Brain microvascular endothelial cell (primary cell): ENCODE measurements at regions not wholly inside any gene's neighbourhood (a gene's known extent, or its start where the extent isn't known, plus 50 kb on each side); places are given as distances from the start of the nearest gene placed in this dataset.

Source experiments
- DNase-seq: peaks from one replicate; pipeline ENCODE4 v3.0.0-alpha.2; 2020
- H3K27ac ChIP-seq: fragments of 250-450 bp; sonication (Bioruptor Pico); 2 replicates; pipeline ENCODE4 v1.5.1; 2020; ENCODE audit warnings: mild to moderate bottlenecking, moderate library complexity
- H3K27me3 ChIP-seq: fragments of 250-450 bp; sonication (Bioruptor Pico); replicated peaks from 2 replicates; pipeline ENCODE4 v1.5.1; 2020; ENCODE audit warnings: mild to moderate bottlenecking
- H3K36me3 ChIP-seq: fragments of 250-450 bp; sonication (Bioruptor Pico); replicated peaks from 2 replicates; pipeline ENCODE4 v1.5.1; 2020; ENCODE audit warnings: mild to moderate bottlenecking
- H3K4me3 ChIP-seq: 2 replicates; pipeline ENCODE4 v1.5.1; 2011; ENCODE audit warnings: low read depth, mild to moderate bottlenecking, control low read depth, low read length, moderate library complexity
- CTCF ChIP-seq: IDR thresholded peaks from 2 replicates; pipeline ENCODE4 v1.5.1; 2011; ENCODE audit warnings: low read depth, mild to moderate bottlenecking, moderate library complexity, low read length, control low read depth, inconsistent platforms; ENCODE audit errors: missing control alignments
- in situ Hi-C: cut with HindIII; loops from 2 replicates; pipeline ENCODE4 v1.10.0; 2017; ENCODE audit warnings: low sequenced_read_pairs, low pct_ligation_motif_present

- Histone ChIP-seq H3K27ac (no peak overlapping the region), H3K36me3 (no peaks in the 10 kb centered on the region), H3K4me3 (no peak overlapping the region), H3K27me3 (no peaks in the 10 kb centered on the region)
- DNase-seq: no peak
- TF ChIP-seq CTCF: no peak
- in situ Hi-C loops: no loop called here
Observed at GRCh38 chr10:131815266-131816156, 85.3 kb upstream of the PPP2R2D start.

GRCh38 chr10:131816157-131816775 lies 84.5 kb upstream of the PPP2R2D start:
- no peak overlapping the region for H3K27ac ChIP-seq
- in situ Hi-C loops: no loop called here
- H3K36me3 ChIP-seq: no peaks in the 10 kb centered on the region
- H3K27me3 ChIP-seq: no peaks in the 10 kb centered on the region
- H3K4me3 ChIP-seq: no peak overlapping the region
- TF ChIP-seq CTCF: no peak
- no peak for DNase-seq

- no peak for DNase-seq
- in situ Hi-C loops: no loop called here
Observed at GRCh38 chr10:131816941-131817700, 83.7 kb upstream of the PPP2R2D start.

GRCh38 chr10:131817866-131818509 lies 82.8 kb upstream of the PPP2R2D start:
- in situ Hi-C loops: no loop called here
- TF ChIP-seq CTCF: no peak
- Histone ChIP-seq H3K27ac (no peak overlapping the region), H3K36me3 (no peaks in the 10 kb centered on the region), H3K27me3 (no peaks in the 10 kb centered on the region), H3K4me3 (no peak overlapping the region)
- no peak for DNase-seq

More at GRCh38 chr10:131816941-131817700, 83.7 kb upstream of the PPP2R2D start:
- Histone ChIP-seq H3K27ac (no peak overlapping the region), H3K27me3 (no peaks in the 10 kb centered on the region), H3K4me3 (no peak overlapping the region), H3K36me3 (no peaks in the 10 kb centered on the region)
- no peak for TF ChIP-seq CTCF

- Histone ChIP-seq H3K36me3 (no peaks in the 10 kb centered on the region), H3K4me3 (no peak overlapping the region), H3K27me3 (no peaks in the 10 kb centered on the region), H3K27ac (no peak overlapping the region)
- in situ Hi-C loops: no loop called here
- no peak for DNase-seq
- TF ChIP-seq CTCF: no peak
Observed at GRCh38 chr10:131818510-131819234, 82.1 kb upstream of the PPP2R2D start.
